KG1 (cell line): ENCODE measurements at regions not wholly inside any gene's neighbourhood (a gene's known extent, or its start where the extent isn't known, plus 50 kb on each side); places are given as distances from the start of the nearest gene placed in this dataset.
"Not testable (repeated sequence)": the region's sequence is repeated elsewhere in the genome, so short reads cannot be mapped to it uniquely, and the experiment has no call there.

ENCODE experiments used
- DNase-seq: peaks from one replicate; lab custom pipeline; 2025; lab: John Stamatoyannopoulos, UW

- DNase-seq = no peak
These were observed 127.5 kb upstream of the SOD1 start for GRCh38 chr21:31531967-31532366.

- DNase-seq = no peak
These were observed 128.4 kb upstream of the SOD1 start for GRCh38 chr21:31530897-31531705.

- DNase-seq = no peak
These were observed 129.1 kb upstream of the SOD1 start for GRCh38 chr21:31530364-31530763.

- DNase-seq = no peak
These were observed 130.1 kb upstream of the SOD1 start for GRCh38 chr21:31529406-31529805.

GRCh38 chr21:31526040-31526439, 133.5 kb upstream of the SOD1 start:
- DNase-seq = no peak

GRCh38 chr21:31524140-31524539, 135.4 kb upstream of the SOD1 start:
- DNase-seq = no peak

- no peak for DNase-seq
These were observed 138.0 kb upstream of the SOD1 start for GRCh38 chr21:31521515-31521914.

GRCh38 chr21:31520561-31521098, 138.9 kb upstream of the SOD1 start:
- DNase-seq = no peak

- no peak for DNase-seq
These were observed 140.9 kb upstream of the SOD1 start for GRCh38 chr21:31518580-31518979.

- no peak for DNase-seq
These were observed 141.7 kb upstream of the SOD1 start for GRCh38 chr21:31517664-31518414.

- no peak for DNase-seq
These were observed 144.2 kb upstream of the SOD1 start for GRCh38 chr21:31515253-31515652.

GRCh38 chr21:31514598-31514997, 144.9 kb upstream of the SOD1 start:
- no peak for DNase-seq

GRCh38 chr21:31513541-31513940, 146.0 kb upstream of the SOD1 start:
- DNase-seq = not testable (repeated sequence)

- not testable (repeated sequence) for DNase-seq
These were observed 147.5 kb upstream of the SOD1 start for GRCh38 chr21:31511999-31512398.

- DNase-seq = no peak
These were observed 148.2 kb upstream of the SOD1 start for GRCh38 chr21:31511258-31511657.

- DNase-seq = no peak
These were observed 150.1 kb upstream of the SOD1 start for GRCh38 chr21:31509194-31510017.

GRCh38 chr21:31505975-31506374, 153.5 kb upstream of the SOD1 start:
- DNase-seq = no peak

- no peak for DNase-seq
These were observed 155.6 kb upstream of the SOD1 start for GRCh38 chr21:31503939-31504338.

GRCh38 chr21:31503467-31503866, 156.0 kb upstream of the SOD1 start:
- no peak for DNase-seq

GRCh38 chr21:31502537-31503143, 156.9 kb upstream of the SOD1 start:
- DNase-seq = no peak

GRCh38 chr21:31501926-31502325, 157.6 kb upstream of the SOD1 start:
- DNase-seq = no peak

GRCh38 chr21:31500982-31501381, 156.9 kb upstream of the TIAM1 start:
- DNase-seq = no peak
